Tibial nerve (tissue), 4 donors: ENCODE measurements at regions not wholly inside any gene's neighbourhood (a gene's known extent, or its start where the extent isn't known, plus 50 kb on each side); places are given as distances from the start of the nearest gene placed in this dataset.
"Not testable (repeated sequence)": the region's sequence is repeated elsewhere in the genome, so short reads cannot be mapped to it uniquely, and the experiment has no call there.

Experiments
- DNase-seq, 2 donors: peaks; one replicate each; pipeline ENCODE4 v3.0.0-alpha.2; 2019; ENCODE audit warnings: low spot score in 2 of 2
- H3K27ac ChIP-seq, 4 donors: fragments of 200-600 bp; sonication (generic) in 3 of 4; one replicate each; pipeline ENCODE4 v1.5.1; 2017 to 2019; ENCODE audit warnings: mild to moderate bottlenecking in 1 of 4
- H3K27me3 ChIP-seq, 2 donors: fragments of 200-600 bp; sonication (generic) in 1 of 2; one replicate each; pipeline versions ENCODE4 v1.5.1 to v1.6.0; 2017 to 2019
- H3K36me3 ChIP-seq, 3 donors: fragments of 200-600 bp; sonication (generic); one replicate each; pipeline ENCODE4 v1.5.1; 2018 to 2019
- H3K4me1 ChIP-seq, 4 donors: fragments of 200-600 bp; sonication (generic) in 3 of 4; one replicate each; pipeline ENCODE4 v1.5.1; 2017 to 2019
- H3K4me3 ChIP-seq, 4 donors: fragments of 200-600 bp; sonication (generic) in 3 of 4; one replicate each; pipeline ENCODE4 v1.5.1; 2017 to 2019; ENCODE audit warnings: mild to moderate bottlenecking in 1 of 4, moderate library complexity in 1 of 4
- H3K9me3 ChIP-seq, 4 donors: fragments of 200-600 bp; sonication (generic) in 3 of 4; one replicate each; pipeline ENCODE4 v1.5.1; 2017 to 2019
- CTCF ChIP-seq, 5 experiments: fragments of 200-600 bp in 3 of 5; fragments of 450-650 bp in 2 of 5; sonication (generic) in 3 of 5; IDR thresholded peaks; one replicate each; pipeline ENCODE4 v1.5.1; 2016 to 2019; ENCODE audit warnings: antibody characterized with exemption in 5 of 5, mild to moderate bottlenecking in 3 of 5, moderate library complexity in 2 of 5
- EP300 ChIP-seq, 2 donors: sonication (generic); formaldehyde crosslinking; IDR thresholded peaks; one replicate each; pipeline ENCODE4 v1.6.1; 2017; ENCODE audit warnings: antibody characterized with exemption in 2 of 2, mild to moderate bottlenecking in 1 of 2
- POLR2A ChIP-seq, 2 donors: fragments of 450-650 bp; IDR thresholded peaks; one replicate each; pipeline ENCODE4 v1.6.1; 2017; ENCODE audit warnings: antibody characterized with exemption in 2 of 2, mild to moderate bottlenecking in 2 of 2, moderate library complexity in 2 of 2
- WGBS, 2 donors: methylation state at CpG; one replicate each; pipeline ENCODE4 v1.1.5; 2018; 5-methylcytosine and 5-hydroxymethylcytosine counted together

GRCh38 chr6:139446138-139446715 is 71.8 kb upstream of the CITED2 start:
- Histone ChIP-seq H3K36me3 (no peaks in the 10 kb centered on the region), H3K27me3 (no peaks in the 10 kb centered on the region), H3K27ac (no peak overlapping the region), H3K4me3 (no peak overlapping the region), H3K4me1 (peaks cover 0 to 11% (median 0%) of the 10 kb centered on the region in 4 donors), H3K9me3 (no peaks in the 10 kb centered on the region)
- TF ChIP-seq CTCF (IDR thresholded peaks at IDR 0.05) (no peak), POLR2A (IDR thresholded peaks at IDR 0.05) (no peak), EP300 (IDR thresholded peaks at IDR 0.05) (no peak)
- WGBS, 2 donors = 90 to 95% methylated on average over 5 of the region's 5 CpGs
- DNase-seq = no peak

DNA sequence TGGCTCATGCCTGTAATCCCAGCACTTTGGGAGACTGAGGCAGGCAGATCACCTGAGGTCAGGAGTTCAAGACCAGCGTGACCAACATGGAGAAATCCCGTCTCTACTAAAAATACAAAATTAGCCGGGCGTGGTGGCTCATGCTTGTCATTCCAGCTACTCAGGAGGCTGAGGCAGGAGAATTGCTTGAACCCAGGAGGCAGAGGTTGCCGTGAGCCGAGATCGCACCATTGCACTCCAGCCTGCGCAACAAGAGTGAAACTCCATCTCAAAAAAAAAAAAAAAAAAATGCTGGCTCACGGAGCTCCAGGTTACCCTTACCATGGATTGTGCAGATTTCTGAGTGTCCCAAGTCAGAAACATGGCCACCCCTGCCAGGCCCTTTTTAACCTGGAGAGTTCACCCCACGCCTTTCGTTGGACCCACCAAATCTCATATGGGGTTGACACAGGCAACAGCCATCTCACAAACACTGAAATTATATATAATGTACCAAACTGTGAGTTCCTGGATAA is 69.9 kb upstream of the CITED2 start:
- not testable (repeated sequence) for H3K27ac ChIP-seq, H3K36me3 ChIP-seq, DNase-seq, H3K27me3 ChIP-seq, H3K4me3 ChIP-seq, H3K9me3 ChIP-seq
- peaks cover 0 to 11% (median 0%) of the 10 kb centered on the region in 4 donors for H3K4me1 ChIP-seq
- WGBS, 2 donors = 91 to 92% methylated on average over 11 of the region's 11 CpGs

DNA sequence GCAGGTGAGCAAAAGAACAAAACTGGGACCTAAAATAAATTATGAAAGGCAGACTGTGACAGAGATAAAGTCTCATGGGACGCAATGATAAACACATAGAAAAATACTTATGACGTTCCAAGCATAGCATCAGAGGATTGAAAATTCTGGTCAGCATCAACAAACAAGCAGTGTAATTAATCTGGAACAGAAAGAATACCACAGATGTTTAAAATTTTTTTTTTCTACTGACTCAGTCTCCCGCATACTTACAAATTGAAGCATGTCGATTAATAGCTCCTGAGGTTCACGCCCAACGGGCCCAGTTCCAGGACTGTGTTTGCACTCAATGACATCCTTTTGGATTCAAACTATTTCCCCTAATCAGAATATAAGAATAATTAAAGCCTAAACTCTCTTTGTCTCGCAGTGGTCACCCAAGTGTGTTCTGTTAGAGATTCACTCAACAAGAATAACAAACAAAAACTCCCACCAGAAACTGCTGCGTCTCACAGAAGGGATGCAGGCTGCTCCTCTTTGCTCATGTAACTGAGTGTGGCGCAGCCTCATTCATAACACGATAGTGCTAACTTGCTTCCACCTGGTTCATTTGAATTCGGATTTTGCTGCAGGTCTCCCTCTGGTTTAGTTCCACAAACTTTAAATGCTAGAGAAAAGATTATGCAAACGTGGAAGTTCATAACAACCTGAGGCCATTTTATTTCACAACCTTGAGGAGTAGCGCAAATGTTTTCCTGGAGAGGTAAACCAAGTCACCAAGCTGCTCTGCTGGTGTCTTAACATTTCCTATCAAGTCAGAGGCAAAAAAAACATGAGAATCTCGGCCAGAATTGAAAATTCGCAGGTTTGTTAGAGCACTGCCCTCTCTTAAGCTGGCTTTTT is 69.0 kb upstream of the CITED2 start:
- TF ChIP-seq POLR2A (IDR thresholded peaks at IDR 0.05) (no peak), CTCF (IDR thresholded peaks at IDR 0.05) (no peak), EP300 (IDR thresholded peaks at IDR 0.05) (no peak)
- Histone ChIP-seq H3K36me3 (no peaks in the 10 kb centered on the region), H3K27me3 (no peaks in the 10 kb centered on the region), H3K4me3 (no peak overlapping the region), H3K9me3 (no peaks in the 10 kb centered on the region), H3K4me1 (peaks cover 0 to 11% (median 0%) of the 10 kb centered on the region in 4 donors), H3K27ac (no peak overlapping the region)
- DNase-seq = no peak
- WGBS, 2 donors = 57 to 67% methylated on average over 15 of the region's 15 CpGs

DNA sequence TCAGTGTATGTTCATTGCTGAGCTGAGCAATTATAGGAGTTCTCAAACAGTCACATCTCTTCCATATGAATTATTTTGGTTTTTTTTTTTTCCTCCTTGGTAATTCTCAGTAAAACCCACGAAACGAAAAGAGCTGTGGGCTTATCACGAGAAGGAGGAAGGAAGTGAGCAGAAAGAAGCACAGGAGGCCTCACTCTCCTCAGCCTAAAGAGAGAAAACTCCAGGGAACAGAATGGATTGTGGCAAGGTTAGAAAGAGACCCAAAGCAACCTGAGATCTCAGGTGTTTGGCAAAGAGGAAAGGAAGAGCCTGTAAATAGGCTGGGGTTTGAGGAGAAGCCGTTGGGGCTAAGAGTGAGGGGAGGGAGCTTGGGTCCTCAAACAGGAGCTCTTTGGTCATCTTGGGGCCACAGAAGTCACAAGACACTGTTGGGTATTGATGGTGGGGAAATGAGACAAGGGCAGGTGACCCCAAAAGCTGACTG is 67.8 kb upstream of the CITED2 start:
- Histone ChIP-seq H3K4me3 (no peak overlapping the region), H3K4me1 (peaks cover 0 to 5% (median 0%) of the 10 kb centered on the region in 4 donors), H3K27ac (no peak overlapping the region), H3K36me3 (no peaks in the 10 kb centered on the region), H3K27me3 (no peaks in the 10 kb centered on the region), H3K9me3 (no peaks in the 10 kb centered on the region)
- 67 to 70% methylated on average over 4 of the region's 4 CpGs for WGBS, 2 donors
- no peak for TF ChIP-seq CTCF (IDR thresholded peaks at IDR 0.05)
- no peak for TF ChIP-seq POLR2A (IDR thresholded peaks at IDR 0.05)
- no peak for TF ChIP-seq EP300 (IDR thresholded peaks at IDR 0.05)
- no peak for DNase-seq

DNA sequence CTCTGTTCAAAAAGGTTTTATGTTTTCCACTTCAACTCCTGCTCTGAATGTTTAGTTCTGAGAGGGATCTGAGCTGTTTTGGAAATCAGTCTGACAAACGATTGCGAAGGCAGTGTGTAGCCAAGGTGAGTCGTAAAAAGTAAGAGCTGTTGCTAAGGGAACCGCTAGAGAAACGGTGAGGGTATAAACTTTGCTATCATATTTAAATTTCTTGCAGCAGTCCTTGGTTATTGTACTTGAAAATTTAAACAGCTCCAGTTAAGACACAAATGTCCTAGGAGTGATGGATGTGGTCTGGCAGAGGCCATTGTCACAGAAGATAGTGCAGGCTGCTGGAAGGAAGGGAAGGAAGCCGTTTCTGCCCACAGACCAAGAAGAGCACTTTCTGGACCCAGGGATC is 64.9 kb upstream of the CITED2 start:
- H3K27ac ChIP-seq = no peak overlapping the region

More for the DNA sequence above, 64.9 kb upstream of the CITED2 start:
- 56 to 71% methylated on average over 6 of the region's 6 CpGs for WGBS, 2 donors
- H3K36me3 ChIP-seq = no peaks in the 10 kb centered on the region
- H3K4me3 ChIP-seq = no peak overlapping the region
- no peak for TF ChIP-seq CTCF (IDR thresholded peaks at IDR 0.05)
- TF ChIP-seq POLR2A (IDR thresholded peaks at IDR 0.05) = no peak
- TF ChIP-seq EP300 (IDR thresholded peaks at IDR 0.05) = no peak
- DNase-seq = no peak
- peaks cover 0 to 5% (median 2%) of the 10 kb centered on the region in 4 donors for H3K4me1 ChIP-seq
- no peaks in the 10 kb centered on the region for H3K27me3 ChIP-seq
- no peaks in the 10 kb centered on the region for H3K9me3 ChIP-seq
